ENCODE measurements at regions not wholly inside any gene's neighbourhood (a gene's known extent, or its start where the extent isn't known, plus 50 kb on each side); places are given as distances from the start of the nearest gene placed in this dataset.

DNA sequence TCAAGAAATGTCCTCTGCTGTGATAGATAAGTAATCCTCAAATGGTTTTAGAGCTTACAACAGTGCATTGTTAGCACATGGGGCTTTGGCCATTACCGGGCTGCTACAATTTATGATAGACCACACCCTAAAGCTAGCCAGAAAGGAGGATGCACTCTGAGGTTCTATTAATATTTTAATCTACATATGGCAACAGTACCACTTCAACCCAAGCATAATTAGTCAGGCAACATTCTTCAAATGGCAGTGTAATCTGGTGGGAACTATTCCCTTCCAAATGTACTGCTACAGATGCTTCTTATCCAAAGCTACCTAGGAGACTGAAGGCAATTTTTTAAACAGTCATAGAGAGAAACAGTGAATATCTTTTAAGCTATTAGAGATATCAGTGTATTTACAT lies 697.6 kb downstream of the KCNA4 start:
- TF ChIP-seq, protein P1, sequence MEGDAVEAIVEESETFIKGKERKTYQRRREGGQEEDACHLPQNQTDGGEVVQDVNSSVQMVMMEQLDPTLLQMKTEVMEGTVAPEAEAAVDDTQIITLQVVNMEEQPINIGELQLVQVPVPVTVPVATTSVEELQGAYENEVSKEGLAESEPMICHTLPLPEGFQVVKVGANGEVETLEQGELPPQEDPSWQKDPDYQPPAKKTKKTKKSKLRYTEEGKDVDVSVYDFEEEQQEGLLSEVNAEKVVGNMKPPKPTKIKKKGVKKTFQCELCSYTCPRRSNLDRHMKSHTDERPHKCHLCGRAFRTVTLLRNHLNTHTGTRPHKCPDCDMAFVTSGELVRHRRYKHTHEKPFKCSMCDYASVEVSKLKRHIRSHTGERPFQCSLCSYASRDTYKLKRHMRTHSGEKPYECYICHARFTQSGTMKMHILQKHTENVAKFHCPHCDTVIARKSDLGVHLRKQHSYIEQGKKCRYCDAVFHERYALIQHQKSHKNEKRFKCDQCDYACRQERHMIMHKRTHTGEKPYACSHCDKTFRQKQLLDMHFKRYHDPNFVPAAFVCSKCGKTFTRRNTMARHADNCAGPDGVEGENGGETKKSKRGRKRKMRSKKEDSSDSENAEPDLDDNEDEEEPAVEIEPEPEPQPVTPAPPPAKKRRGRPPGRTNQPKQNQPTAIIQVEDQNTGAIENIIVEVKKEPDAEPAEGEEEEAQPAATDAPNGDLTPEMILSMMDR (IDR thresholded peaks at IDR 0.05; ENCODE audit: borderline replicate concordance, control extremely low read depth, extremely low read depth, insufficient read depth, missing control alignments): no peak
- in situ Hi-C loops (cut with MboI; ENCODE audit: low sequenced_read_pairs, unreplicated experiment): no loop called here
- DNase-seq (ENCODE audit: low spot score): no peak

DNA sequence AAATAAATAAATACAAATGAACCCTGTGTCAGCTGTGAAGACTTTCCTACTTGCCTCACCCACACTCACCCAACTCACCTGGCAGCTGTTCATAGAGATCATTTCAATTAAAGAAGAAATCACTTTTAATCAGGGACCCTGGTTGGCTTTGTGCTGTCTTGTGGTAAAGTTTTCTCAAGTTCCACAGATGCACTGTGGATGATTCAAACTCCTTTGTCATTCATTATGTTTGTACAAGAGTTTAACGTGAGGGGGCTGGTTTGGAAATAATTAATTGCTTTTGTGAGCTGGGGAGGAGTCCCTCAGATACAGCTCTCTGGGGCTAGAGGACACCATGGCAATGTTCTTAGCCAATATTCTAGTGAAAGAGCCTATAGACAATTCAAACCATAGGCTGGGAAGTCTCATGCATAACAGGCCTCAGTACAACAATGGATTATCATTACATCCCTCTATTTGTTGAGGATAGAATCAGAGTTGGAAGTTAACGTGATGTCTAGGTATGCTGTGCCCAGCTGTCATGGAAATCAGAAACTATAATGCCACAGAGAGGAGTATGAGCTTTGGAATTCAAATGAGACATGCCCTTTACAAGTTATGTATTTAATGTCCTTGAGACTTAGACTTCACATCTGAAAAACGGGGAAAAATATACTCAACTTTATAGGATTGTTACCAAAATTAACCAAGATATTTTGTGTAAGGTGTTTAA lies 698.5 kb downstream of the KCNA4 start:
- DNase-seq (ENCODE audit: low spot score): no peak
- TF ChIP-seq, protein P1 (IDR thresholded peaks at IDR 0.05; ENCODE audit: borderline replicate concordance, control extremely low read depth, extremely low read depth, insufficient read depth, missing control alignments): no peak
- in situ Hi-C loops (cut with MboI; ENCODE audit: low sequenced_read_pairs, unreplicated experiment): no loop called here

DNA sequence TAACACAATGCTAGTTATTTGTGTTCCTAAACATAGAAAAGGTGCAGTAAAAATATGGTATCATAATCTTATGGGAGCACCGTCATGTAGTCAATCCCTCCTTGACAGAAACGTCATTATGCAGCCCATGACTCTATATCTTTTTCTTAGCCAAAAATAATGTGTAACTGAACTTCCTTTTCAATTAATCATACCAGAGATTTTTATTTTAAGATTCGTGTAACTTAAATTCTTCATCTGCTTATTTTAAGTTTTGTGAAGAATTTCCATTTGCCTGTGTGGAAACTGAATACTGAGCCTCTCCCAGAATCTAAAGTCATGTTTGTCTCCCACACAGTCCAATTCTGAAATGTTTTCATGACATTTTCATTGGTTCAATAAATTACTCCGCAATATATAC lies 699.1 kb downstream of the KCNA4 start:
- in situ Hi-C loops (cut with MboI; ENCODE audit: low sequenced_read_pairs, unreplicated experiment): no loop called here
- no peak for DNase-seq (ENCODE audit: low spot score)
- TF ChIP-seq, protein P1 (IDR thresholded peaks at IDR 0.05; ENCODE audit: borderline replicate concordance, control extremely low read depth, extremely low read depth, insufficient read depth, missing control alignments): no peak

GRCh38 chr11:29315275-29315674 lies 701.6 kb downstream of the KCNA4 start:
- DNase-seq (ENCODE audit: low spot score): no peak
- in situ Hi-C loops (cut with MboI; ENCODE audit: low sequenced_read_pairs, unreplicated experiment): no loop called here
- TF ChIP-seq, protein P1 (IDR thresholded peaks at IDR 0.05; ENCODE audit: borderline replicate concordance, control extremely low read depth, extremely low read depth, insufficient read depth, missing control alignments): no peak

GRCh38 chr11:29314211-29314610 lies 702.6 kb downstream of the KCNA4 start:
- TF ChIP-seq, protein P1 (IDR thresholded peaks at IDR 0.05; ENCODE audit: borderline replicate concordance, control extremely low read depth, extremely low read depth, insufficient read depth, missing control alignments): no peak
- no peak for DNase-seq (ENCODE audit: low spot score)
- in situ Hi-C loops (cut with MboI; ENCODE audit: low sequenced_read_pairs, unreplicated experiment): no loop called here

- in situ Hi-C loops (cut with MboI; ENCODE audit: low sequenced_read_pairs, unreplicated experiment): no loop called here
- DNase-seq (ENCODE audit: low spot score): no peak
- TF ChIP-seq, protein P1 (IDR thresholded peaks at IDR 0.05; ENCODE audit: borderline replicate concordance, control extremely low read depth, extremely low read depth, insufficient read depth, missing control alignments): no peak
Measured at GRCh38 chr11:29312812-29313211, 704.0 kb downstream of the KCNA4 start.

Measured in GM13976 (cell line).